DND-41 (cell line): ENCODE measurements at regions not wholly inside any gene's neighbourhood (a gene's known extent, or its start where the extent isn't known, plus 50 kb on each side); places are given as distances from the start of the nearest gene placed in this dataset.

Source experiments
- CTCF ChIP-seq: IDR thresholded peaks from 2 replicates; pipeline ENCODE4 v1.5.1; 2012; ENCODE audit warnings: borderline replicate concordance, low read length, moderate library complexity, mild to moderate bottlenecking; ENCODE audit not compliant: poor library complexity, severe bottlenecking; ENCODE audit errors: extremely low read depth
- EZH2 ChIP-seq: IDR thresholded peaks from 3 replicates; pipeline ENCODE4 v1.6.1; 2012; ENCODE audit warnings: borderline replicate concordance, low read depth, mild to moderate bottlenecking, moderate library complexity, low read length, inconsistent platforms; ENCODE audit not compliant: severe bottlenecking

- no peak for TF ChIP-seq CTCF
- TF ChIP-seq EZH2: no peak
These were observed 405.3 kb upstream of the LUZP2 start for GRCh38 chr11:24091594-24091993.
